AG04449 (cell line): ENCODE measurements at regions not wholly inside any gene's neighbourhood (a gene's known extent, or its start where the extent isn't known, plus 50 kb on each side); places are given as distances from the start of the nearest gene placed in this dataset.

Experiments used
- CTCF ChIA-PET: fragments of 350-600 bp; formaldehyde crosslinking; extraction: SDS; loops from one replicate; lab custom pipeline; 2021; ENCODE audit warnings: antibody characterized with exemption; lab: Yijun Ruan, JAX
- POLR2A ChIA-PET: fragments of 400-600, 350-600 bp; formaldehyde crosslinking; extraction: SDS; loops from one replicate; lab custom pipeline; 2020; ENCODE audit warnings: antibody characterized with exemption, inconsistent platforms; lab: Yijun Ruan, JAX
- DNase-seq: peaks from one replicate; pipeline ENCODE4 v3.0.0-alpha.2; 2010; ENCODE audit warnings: low read depth, low spot score
- H3K4me3 ChIP-seq: 2 replicates; pipeline ENCODE4 v1.5.1; 2011; ENCODE audit warnings: low read depth, mild to moderate bottlenecking, control low read depth, low read length
- CTCF ChIP-seq: IDR thresholded peaks from one replicate; pipeline ENCODE4 v1.5.1; 2011; ENCODE audit warnings: mild to moderate bottlenecking, moderate library complexity, low read length, control low read depth, inconsistent platforms; ENCODE audit not compliant: insufficient read depth; ENCODE audit errors: missing control alignments

- no peak overlapping the region for H3K4me3 ChIP-seq
- POLR2A ChIA-PET, result no interaction called here
- DNase-seq, result no peak
- CTCF ChIA-PET, result no interaction called here
- no peak for TF ChIP-seq CTCF
Observed at GRCh38 chrX:121781991-121782390, 734.6 kb downstream of the GLUD2 start.

GRCh38 chrX:121782544-121782943 lies 735.1 kb downstream of the GLUD2 start:
- TF ChIP-seq CTCF, result no peak
- CTCF ChIA-PET, result no interaction called here
- POLR2A ChIA-PET, result no interaction called here
- no peak overlapping the region for H3K4me3 ChIP-seq
- DNase-seq, result no peak

GRCh38 chrX:121782976-121783375 lies 735.6 kb downstream of the GLUD2 start:
- DNase-seq, result no peak
- POLR2A ChIA-PET, result no interaction called here
- H3K4me3 ChIP-seq, result no peak overlapping the region
- TF ChIP-seq CTCF, result no peak
- CTCF ChIA-PET, result no interaction called here

- ChIA-PET CTCF (no interaction called here), POLR2A (no interaction called here)
- TF ChIP-seq CTCF, result no peak
- DNase-seq, result no peak
- H3K4me3 ChIP-seq, result no peak overlapping the region
Observed at GRCh38 chrX:121802881-121803412, 755.5 kb downstream of the GLUD2 start.

GRCh38 chrX:121823406-121823805 lies 776.0 kb downstream of the GLUD2 start:
- CTCF ChIA-PET, result no interaction called here
- no peak for DNase-seq
- POLR2A ChIA-PET, result no interaction called here
- TF ChIP-seq CTCF, result no peak
- H3K4me3 ChIP-seq, result no peak overlapping the region

GRCh38 chrX:121831601-121832000 lies 784.2 kb downstream of the GLUD2 start:
- TF ChIP-seq CTCF, result no peak
- ChIA-PET CTCF (interaction anchor here (0.7 kb wide), 1 partner anchor 616 kb away, joined by 3 read pairs; no protein-coding TSS in a partner anchor), POLR2A (no interaction called here)
- H3K4me3 ChIP-seq, result no peak overlapping the region
- no peak for DNase-seq
